HUDEP-2 (cell line): ENCODE measurements at regions not wholly inside any gene's neighbourhood (a gene's known extent, or its start where the extent isn't known, plus 50 kb on each side); places are given as distances from the start of the nearest gene placed in this dataset.
"Not testable (repeated sequence)": the region's sequence is repeated elsewhere in the genome, so short reads cannot be mapped to it uniquely, and the experiment has no call there.

Experiments
- DNase-seq, 76 experiments: peaks; one replicate each; lab custom pipeline; 2025; ENCODE audit not compliant: unreplicated experiment in 76 of 76; lab: John Stamatoyannopoulos, UW

- DNase-seq: no peak
These were observed 99.5 kb upstream of the FOXB1 start for GRCh38 chr15:59904450-59905135.

GRCh38 chr15:59896663-59897074 lies 107.4 kb upstream of the FOXB1 start:
- no peak for DNase-seq

- DNase-seq: no peak
These were observed 109.3 kb upstream of the FOXB1 start for GRCh38 chr15:59894835-59895234.

GRCh38 chr15:59892985-59893384 lies 111.1 kb upstream of the FOXB1 start:
- DNase-seq: peak in 1 of 76 experiments; percentile 7

- not testable (repeated sequence) for DNase-seq
These were observed 116.2 kb upstream of the FOXB1 start for GRCh38 chr15:59887870-59888269.

GRCh38 chr15:59887211-59887610 lies 116.9 kb upstream of the FOXB1 start:
- DNase-seq: no peak

- no peak for DNase-seq
These were observed 117.7 kb upstream of the FOXB1 start for GRCh38 chr15:59886441-59886840.

GRCh38 chr15:59885832-59886231 lies 118.3 kb upstream of the FOXB1 start:
- no peak for DNase-seq

GRCh38 chr15:59879506-59880265 lies 124.4 kb upstream of the FOXB1 start:
- DNase-seq: no peak

- no peak for DNase-seq
These were observed 128.0 kb upstream of the FOXB1 start for GRCh38 chr15:59876140-59876539.

GRCh38 chr15:59873644-59874272 lies 130.4 kb upstream of the FOXB1 start:
- DNase-seq: no peak

GRCh38 chr15:59867086-59867855 lies 136.8 kb upstream of the FOXB1 start:
- no peak for DNase-seq

GRCh38 chr15:59866642-59867041 lies 137.5 kb upstream of the FOXB1 start:
- no peak for DNase-seq

GRCh38 chr15:59862191-59863155 lies 141.6 kb upstream of the FOXB1 start:
- DNase-seq: no peak

GRCh38 chr15:59847968-59848367 lies 156.1 kb upstream of the FOXB1 start:
- DNase-seq: no peak

- DNase-seq: no peak
These were observed 156.9 kb upstream of the BNIP2 start for GRCh38 chr15:59845942-59846499.

- no peak for DNase-seq
These were observed 154.5 kb upstream of the BNIP2 start for GRCh38 chr15:59843609-59844008.

GRCh38 chr15:59841036-59841435 lies 151.9 kb upstream of the BNIP2 start:
- DNase-seq: no peak

- DNase-seq: no peak
These were observed 150.8 kb upstream of the BNIP2 start for GRCh38 chr15:59839906-59840305.

- no peak for DNase-seq
These were observed 149.8 kb upstream of the BNIP2 start for GRCh38 chr15:59838900-59839299.
